ENCODE measurements at regions not wholly inside any gene's neighbourhood (a gene's known extent, or its start where the extent isn't known, plus 50 kb on each side); places are given as distances from the start of the nearest gene placed in this dataset.
"Not testable (repeated sequence)": the region's sequence is repeated elsewhere in the genome, so short reads cannot be mapped to it uniquely, and the experiment has no call there.

DNA sequence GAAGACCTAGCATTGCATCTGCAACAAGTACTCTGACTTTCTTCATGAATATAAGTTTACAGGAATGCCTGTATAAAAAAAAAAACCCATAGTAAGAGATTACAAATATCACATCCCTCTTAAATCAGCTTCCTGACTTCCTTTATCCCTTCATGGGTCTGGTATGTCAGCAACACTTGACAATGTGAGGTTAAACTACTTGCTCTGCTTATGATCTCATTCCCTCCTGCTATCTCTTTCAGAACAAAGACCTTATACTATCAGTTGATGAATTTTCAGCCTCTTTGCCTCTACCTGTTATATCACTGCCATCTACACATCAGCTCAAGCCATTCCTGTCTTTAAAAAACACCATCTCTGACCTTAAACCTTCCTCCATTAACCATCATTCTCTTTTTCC is 130.9 kb upstream of the SAMSN1 start:
- DNase-seq: no peak

DNA sequence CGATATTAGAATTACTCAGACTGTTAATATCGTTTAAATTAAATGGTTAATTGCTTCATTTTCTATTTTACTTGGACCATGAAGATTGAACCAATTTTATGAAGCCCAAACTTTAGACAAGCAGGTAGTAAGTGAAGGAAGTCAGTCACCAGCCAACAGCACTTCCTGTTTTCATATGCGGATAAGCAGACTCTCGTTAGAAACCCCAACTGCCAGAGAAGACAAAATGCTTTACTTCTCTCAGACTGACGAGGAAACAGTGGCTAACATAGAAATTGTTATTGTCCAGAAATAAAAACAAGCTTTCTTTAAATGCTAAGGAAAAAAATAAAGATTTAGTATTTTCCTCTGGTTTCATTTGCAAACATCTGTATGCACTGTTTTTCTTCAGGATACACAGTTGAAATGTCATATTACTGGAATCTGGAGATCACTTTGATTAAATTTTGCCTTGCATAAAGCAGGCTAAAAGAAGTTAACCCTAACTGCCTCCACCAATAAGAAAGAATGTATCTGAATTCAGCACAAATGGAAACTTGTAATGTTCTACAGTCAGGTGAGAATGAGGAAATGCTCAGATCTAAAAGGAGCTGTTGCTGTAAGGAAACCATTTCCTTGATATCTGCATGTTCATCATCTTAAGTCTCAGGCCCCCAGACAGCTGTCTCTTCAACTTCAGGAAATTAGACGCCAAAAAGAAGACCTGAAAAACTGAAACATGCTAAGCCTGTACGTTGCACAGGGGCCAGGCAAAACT is 129.8 kb upstream of the SAMSN1 start:
- DNase-seq: no peak

DNA sequence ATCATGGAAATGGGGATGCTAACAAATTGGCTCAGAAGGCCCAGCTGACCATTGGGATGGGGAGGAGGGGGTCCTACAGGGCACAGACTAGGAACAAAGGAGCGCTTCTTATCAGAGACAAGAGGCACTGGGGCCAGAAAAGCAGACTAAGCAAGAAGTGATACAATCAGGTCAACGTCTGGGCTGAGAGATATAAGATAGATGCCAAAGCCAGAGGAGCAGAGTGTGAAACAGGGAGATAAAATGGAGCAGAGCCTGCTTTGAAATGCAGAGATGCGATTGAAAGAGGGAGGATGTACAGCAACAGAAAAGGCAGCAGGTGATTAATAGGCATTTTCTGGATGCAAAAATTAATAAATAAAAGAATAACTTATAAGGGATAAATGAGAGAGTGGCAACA is 127.5 kb upstream of the SAMSN1 start:
- no peak for DNase-seq

DNA sequence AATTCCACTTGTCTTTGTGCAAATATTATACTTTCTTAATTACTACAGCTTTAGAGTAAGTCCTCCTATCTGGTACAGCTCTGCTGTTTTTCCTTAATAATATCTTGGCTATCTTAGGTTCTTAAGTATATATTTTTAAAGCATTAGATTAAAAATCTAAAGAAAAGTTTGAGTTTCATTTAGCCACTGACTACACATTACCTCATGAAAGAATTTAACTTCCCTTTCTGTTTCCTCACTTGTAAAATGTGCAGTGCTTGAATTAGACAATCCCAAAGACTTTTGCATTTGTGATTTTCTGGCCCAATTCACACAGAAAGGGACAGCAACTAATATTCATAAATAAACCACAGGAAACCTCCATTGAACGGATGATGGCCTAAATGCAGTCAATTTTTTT is 126.4 kb upstream of the SAMSN1 start:
- DNase-seq: no peak

DNA sequence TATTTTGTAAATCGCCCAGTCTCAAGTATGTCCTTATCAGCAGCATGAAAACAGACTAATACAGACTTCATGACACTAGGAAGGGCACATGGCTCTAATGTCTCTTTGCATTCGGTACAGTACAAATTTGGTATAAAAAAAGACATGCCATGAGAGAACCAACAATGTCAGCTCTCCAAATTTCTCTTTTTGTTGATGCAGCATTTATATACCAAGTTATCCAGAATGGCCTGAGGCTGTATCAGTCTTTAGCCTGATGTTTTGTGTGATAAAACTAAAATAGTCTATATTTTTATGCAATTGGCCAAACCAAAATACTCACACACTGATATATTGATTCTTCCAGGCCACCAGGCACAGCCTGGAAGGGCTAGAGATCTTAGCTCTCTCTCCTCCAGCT is 124.3 kb upstream of the SAMSN1 start:
- DNase-seq: no peak

DNA sequence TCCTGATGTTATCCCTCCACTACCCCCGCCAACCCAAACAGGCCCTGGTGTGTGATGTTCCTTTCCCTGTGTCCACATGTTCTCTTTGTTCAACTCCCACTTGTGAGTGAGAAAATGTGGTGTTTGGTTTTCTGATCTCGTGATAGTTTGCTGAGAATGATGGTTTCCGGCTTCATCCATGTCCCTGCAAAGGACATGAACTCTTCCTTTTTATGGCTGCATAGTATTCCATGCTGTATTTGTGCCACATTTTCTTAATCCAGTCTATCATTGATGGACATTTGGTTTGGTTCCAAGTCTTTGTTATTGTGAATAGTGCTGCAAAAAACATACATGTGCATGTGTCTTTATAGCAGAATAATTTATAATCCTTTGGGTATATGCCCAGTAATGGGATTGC is 123.0 kb upstream of the SAMSN1 start:
- DNase-seq: not testable (repeated sequence)

DNA sequence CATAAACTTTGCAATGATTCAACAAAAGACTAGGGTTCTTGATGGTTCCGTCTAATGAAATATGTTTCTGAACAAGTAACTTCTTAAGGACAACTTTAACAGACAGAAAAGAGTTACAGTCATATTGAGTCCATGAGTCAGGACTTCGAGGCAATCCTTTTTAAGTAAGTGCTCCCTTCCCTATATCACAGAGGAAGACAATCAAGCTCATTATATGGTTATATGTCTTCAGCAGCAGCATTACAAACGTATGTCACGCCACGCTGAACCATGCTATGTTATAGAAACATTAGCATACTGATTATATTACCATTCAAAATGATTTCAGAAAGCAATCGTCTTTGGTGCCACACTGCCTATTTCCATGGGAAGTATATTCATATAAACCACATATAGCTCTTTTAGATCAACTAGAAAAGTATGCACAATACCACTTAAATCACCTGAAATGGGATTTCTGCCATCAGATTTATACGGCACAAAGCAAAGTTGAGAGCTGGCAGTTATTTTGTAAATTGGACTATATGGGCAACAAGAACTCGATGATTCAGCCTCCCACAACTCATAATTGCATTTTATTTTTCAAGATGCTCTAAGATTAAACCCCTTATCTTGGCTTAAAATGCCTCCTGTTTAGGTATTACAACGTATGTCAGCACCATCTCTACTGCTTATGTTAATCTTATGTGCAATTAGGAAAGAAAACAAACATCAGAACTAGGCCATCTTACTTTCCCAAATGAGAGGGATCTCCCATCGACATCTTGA is 111.3 kb upstream of the SAMSN1 start:
- DNase-seq: no peak

DNA sequence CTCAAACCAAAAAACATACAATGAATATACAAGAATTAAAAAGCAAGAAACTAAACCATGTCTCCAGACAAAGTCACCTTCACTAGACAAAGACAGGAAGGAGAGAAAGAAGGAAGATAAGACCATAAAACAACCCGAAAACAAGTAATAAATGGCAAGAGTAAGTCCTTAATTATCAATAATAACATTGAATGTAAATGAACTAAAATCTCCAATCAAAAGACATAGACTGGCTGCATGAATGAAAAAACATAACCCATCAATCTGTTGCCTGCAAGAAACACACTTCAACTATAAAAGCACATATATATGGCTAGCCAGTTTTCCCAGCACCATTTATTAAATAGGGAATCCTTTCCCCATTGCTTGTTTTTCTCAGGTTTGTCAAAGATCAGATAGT is 100.8 kb upstream of the SAMSN1 start:
- DNase-seq: no peak

DNA sequence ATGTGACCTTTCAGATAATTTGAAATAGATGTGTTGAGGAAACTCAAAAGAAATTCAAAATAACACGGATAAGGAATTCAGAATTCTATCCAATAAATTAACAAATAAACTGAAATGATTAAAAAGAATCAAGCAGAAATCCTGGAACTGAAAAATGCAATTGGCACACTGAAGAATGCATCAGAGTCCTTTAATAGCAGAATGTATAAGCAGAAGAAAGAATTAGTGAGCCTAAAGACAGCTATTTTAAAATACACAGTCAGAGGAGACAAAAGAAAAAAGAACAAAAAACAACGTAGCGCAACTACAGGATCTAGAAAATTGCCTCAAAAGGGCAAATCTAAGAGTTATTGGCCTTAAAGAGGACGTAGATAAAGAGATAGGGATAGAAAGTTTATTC is 99.6 kb upstream of the SAMSN1 start:
- DNase-seq: no peak

DNA sequence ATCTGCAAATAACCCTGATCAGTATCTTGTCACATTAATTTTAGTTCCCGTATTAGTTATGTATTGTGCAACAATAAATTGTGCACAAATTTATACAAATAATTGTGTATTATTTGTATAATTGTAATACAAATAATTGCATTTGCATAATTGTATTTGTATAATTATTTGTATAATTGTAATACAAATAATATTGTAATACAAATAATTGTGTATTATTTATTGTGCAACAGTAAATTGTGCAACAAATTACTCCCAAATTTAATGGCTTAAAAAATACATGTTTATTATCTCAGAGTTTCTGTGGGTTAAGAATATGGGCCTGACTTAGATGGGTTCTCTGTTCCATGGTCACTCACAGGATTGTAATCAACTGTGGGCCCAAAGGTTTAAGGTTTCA is 86.2 kb upstream of the SAMSN1 start:
- no peak for DNase-seq

DNA sequence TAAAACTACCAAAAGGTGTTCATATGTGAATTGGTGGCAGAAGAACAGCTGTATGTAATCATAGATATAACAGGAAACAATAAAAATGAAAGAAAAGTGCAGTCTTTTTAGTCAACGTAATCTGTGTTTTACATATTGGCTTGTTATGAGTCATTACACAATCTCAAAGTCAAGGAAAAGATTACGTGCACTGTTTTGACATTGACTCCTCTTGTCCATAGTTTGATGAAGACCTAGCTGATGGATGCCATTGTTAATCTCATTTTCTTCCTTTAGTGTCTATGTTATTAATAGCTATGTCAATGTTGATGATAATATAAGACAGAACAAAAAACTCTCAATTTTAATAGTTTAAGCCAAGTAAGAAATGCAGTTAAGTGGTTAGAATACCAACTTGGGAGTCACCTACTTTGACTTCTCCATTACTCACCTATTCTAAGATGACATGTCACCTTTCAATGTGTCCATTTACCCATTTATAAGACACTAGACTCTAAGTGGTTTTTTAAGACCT is 84.5 kb upstream of the SAMSN1 start:
- no peak for DNase-seq

DNA sequence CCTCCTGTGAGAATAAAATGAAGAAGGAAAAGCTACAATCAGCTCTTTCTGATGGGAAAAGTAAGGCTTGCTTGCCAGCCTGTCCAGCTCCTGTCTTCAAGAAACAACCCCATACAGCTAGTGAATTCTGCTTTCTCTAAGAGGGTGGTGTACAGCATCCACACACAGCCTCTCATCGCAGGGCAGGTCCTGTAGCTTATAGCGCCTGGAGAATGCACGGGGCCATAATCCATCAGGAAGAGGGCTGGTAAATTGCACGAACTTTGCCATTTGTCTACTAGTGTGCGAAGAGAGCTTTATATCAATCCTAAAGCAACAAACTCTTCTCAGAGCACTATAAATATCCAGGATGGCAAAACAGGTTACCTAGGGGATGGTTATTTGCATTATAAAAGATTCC is 83.3 kb upstream of the SAMSN1 start:
- no peak for DNase-seq

DNA sequence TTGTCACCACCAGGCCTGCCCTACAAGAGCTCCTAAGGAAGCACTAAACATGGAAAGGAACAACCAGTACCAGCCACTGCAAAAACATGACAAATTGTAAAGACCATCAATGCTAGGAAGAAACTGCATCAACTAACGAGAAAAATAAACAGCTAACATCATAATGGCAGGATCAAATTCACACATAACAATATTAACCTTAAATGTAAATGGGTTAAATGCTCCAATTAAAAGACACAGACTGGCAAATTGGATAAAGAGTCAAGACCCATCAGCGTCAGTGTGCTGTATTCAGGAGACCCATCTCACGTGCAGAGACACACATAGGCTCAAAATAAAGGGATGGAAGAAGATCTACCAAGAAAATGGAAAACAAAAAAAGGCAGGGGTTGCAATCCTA is 77.0 kb upstream of the SAMSN1 start:
- DNase-seq: not testable (repeated sequence)

DNA sequence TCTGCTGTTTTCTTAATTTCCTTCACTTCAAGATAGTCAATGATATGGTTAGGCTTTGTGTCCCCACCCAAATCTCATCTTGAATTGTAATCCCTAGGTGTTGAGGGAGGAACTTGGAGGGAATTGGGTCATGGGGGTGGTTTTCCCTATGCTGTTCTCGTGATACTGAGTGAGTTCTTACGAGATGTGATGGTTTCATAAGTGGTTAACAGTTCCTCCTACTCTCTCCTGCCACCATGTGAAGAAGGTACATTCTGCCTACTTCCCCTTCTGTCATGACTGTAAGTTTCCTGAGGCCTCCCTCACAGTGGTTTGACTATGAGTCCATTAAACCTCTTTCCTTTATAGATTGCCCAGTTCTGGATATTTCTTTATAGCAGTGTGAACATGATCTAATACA is 74.0 kb upstream of the SAMSN1 start:
- no peak for DNase-seq

DNA sequence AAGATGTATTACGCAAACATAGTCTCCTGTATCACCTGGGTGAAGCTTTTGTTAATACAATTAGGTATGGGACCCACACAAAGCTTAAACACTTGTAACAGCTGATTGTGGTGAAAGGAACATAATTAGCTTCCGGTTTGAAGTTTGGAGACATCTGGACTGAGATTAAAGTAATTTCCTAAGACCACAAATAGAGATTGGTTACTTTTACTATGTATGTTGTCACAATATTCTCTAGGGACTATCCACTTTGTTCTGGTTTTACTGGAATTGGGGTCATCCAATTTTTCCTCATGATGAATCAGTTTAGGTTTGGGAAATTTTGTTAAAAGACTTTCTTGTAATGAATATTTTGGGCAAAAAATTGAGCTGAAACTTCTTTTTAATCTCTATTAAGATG is 71.8 kb upstream of the SAMSN1 start:
- no peak for DNase-seq

DNA sequence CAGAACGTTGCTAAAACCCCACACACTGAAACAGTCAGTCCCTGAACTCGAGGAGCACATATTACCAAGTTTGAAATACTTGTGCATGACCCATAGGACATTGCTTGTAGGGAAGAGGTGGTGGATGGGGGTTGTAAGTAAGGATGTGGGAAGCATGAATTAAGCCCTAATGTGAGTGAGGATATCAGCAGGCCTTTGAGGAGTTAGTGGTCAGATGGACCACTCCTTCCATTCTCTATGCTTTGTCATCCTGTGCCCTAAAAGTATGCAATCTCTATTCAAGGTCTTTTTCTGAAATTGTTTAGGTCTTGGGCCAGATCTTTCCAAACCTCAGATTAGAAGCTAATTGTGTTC is 70.9 kb upstream of the SAMSN1 start:
- no peak for DNase-seq

DNA sequence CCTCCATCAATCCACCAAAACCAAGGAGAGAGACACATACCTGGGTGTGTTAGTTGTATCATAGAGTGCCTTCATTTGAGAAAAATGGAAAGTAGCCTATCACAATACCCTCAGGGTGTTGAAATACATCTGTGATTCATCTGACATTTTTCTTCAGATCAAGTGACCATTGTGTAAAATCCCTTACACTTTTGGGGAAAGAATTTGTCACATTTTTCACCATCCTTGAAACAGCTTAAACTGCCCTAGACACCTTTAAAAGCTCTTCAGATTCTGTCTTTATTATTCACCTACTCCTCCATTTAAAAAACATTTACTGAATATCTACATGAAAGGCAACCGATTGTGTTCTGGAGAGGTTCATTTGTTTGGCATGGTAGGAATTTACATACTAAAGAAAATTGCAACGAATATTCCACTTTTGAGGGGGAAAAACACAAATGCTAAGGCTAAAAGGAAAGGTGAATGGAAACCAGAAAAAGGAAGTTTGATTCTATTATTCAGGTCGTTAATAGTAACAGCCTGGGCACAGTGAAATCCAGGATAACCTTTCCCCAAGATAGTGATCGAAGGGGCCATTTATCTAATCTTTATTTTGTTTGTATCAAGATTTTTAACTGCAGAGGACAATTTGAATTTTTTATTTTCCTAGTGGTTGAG is 70.4 kb upstream of the SAMSN1 start:
- no peak for DNase-seq

DNA sequence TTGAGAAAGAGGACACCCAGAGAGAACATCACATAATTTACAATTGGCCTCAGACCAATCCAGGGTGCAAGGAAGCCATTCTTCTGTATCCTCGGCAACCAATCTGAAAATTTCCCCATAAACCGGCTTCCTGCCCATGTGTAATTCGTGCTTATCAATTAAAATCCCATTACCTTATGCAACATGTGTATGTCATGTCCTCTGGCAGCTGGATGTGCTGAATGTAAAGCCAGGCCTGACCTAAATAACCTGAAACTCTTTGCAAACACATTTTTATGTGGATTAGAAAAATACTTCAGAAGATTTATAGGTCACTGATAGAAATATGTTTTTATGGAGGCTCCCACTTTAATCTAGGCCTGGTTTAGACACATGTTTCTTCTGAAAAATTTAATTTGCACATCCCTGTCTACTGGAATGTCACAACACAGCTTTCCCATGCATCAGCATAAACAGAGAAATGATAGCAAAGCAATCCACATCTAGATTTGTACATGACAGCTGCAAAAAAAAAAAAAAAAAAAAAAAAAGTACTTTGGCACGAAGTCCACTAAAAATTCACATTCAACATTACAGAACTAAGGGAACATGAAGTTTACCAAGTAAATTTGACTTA is 69.4 kb upstream of the SAMSN1 start:
- DNase-seq: no peak

DNA sequence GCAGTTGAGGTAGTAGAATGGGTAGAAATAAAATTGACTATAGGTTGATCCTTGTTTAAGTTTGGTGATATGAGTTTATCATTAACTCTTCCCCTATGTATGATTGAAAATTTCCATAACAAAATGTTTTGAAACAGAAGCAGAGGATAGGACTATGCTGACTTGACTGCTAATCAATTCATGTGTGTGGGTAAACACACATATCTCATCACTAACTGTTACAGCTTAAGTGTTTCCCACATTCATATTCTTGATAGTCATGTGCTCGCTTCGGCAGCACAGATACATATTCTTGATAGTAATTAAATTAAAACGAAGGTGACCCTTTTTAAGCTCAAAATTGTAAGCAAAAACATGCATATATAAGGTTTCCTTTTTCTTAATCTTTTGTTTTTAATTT is 68.2 kb upstream of the SAMSN1 start:
- DNase-seq: no peak

DNA sequence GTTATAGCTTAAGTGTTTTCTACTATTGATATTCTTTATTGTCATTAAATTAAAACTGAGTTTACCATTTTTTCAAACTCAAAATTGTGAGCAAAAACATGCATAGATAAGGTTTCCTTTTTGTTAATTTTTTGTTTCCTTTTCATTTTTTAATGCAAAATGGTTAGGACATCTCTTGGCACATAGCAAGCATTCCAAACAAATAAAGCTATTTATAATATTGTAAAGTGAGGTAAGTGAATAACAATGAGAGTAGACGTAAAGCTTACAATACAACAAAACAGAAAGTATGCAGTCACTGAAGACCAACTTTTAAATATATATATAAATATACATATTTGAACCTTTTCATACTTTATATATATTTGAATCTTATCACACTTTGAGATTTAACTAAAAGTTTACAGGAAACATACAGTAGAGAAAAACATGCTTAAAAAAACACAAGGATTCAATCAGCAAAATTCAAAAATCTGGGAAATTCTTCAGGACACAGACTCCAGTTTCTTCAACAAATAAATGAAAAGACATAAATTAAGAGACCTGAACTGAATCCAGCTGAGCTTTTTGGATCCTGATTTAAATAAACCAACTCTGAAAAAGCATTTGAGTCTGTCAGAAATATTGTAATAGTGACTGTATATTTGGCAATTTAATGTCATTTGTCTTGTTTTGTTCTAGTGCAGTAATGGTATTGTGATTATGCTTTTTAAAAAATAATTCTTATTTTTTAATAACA is 67.5 kb upstream of the SAMSN1 start:
- DNase-seq: no peak

DNA sequence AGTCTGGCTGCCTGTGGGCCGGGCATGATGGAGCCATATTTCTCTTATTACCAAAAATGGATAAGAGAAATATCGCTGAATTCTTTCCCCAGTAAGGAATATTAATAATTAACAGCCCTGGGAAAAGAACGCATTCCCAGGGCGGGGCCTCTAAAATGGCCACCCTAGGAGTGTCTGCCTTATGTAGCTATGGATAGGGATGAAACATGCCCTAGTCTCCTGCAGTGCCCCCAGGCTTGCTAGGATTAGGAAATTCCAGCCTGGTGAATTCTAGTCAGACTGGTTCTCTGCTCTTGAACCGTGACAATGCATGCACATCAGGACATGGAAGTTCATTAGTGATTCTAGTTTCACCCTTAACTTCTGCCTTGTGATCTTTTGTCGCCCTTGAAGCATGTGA is 64.0 kb upstream of the SAMSN1 start:
- DNase-seq: not testable (repeated sequence)

DNA sequence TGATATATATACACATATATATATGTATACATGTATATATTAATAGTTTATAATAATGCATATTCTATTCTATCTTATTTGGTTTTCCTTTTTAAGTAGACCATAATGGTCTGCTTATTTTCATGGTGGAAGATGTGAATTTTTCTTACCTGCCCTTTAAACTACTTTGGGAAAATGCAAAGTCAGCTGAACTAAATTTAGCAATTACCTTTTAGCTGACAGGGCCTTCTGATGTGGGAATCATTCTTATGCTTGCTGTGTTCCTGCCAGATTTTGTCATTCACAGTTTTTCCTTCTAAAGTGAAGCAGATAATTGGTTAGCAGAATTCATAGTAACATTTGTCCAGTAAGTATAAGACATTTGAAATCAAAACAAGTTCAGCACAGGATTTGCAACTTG is 63.2 kb upstream of the SAMSN1 start:
- DNase-seq: no peak

DNA sequence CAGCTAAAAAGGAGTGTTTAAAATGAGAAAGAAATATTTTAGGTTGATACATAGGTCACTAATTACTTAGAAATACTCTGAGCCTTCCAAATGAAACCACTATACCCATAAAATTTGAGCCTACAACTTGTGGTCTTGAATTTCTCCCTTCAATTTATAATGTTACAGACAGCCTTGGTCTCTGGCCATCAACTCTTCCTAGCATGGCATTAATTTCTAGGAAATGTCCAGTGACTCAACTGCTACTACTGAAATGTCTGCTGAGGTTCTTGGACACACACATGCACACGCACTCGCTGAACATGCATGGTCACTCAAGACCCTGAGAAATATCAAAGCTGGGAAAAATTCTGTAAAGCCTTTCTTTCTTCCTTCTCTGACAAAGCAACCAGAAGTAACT is 61.1 kb upstream of the SAMSN1 start:
- no peak for DNase-seq

Measured in stimulated activated CD4-positive, alpha-beta T cell treated with anti-CD3 and anti-CD28 coated beads, Interleukin-12 subunit alpha, Interleukin-12 subunit beta, amount 100 ng/mL, for 4 hours (primary cell).